ENCODE measurements at regions not wholly inside any gene's neighbourhood (a gene's known extent, or its start where the extent isn't known, plus 50 kb on each side); places are given as distances from the start of the nearest gene placed in this dataset.

DNA sequence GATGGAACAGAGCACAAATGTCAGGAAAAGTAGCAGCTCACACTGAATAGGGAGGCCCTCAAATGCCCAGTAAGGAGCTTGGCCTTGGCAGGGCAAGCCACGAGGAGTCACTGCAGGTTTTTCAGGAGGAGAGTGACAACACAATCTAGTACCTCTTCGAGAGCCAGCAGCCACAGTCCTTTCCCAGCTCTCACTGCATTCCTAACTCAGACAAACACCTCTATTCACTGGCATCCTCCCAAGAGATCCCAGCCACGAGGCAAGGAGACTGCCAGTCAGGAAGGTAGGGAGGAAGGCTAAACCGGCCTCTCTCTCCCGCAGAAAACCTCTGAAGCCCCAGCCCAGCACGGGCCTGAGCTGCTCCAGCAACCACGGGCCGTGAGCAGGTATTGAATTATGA is 146.0 kb upstream of the SMAD3 start:
- no peak for DNase-seq (ENCODE audit: extremely low read depth, insufficient read length)
- no peaks in the 10 kb centered on the region; the same call in 1 of the 2 replicates for H3K27me3 ChIP-seq (replicated peaks; ENCODE audit: control insufficient read depth, insufficient read depth, low read length)
- TF ChIP-seq, protein P1, sequence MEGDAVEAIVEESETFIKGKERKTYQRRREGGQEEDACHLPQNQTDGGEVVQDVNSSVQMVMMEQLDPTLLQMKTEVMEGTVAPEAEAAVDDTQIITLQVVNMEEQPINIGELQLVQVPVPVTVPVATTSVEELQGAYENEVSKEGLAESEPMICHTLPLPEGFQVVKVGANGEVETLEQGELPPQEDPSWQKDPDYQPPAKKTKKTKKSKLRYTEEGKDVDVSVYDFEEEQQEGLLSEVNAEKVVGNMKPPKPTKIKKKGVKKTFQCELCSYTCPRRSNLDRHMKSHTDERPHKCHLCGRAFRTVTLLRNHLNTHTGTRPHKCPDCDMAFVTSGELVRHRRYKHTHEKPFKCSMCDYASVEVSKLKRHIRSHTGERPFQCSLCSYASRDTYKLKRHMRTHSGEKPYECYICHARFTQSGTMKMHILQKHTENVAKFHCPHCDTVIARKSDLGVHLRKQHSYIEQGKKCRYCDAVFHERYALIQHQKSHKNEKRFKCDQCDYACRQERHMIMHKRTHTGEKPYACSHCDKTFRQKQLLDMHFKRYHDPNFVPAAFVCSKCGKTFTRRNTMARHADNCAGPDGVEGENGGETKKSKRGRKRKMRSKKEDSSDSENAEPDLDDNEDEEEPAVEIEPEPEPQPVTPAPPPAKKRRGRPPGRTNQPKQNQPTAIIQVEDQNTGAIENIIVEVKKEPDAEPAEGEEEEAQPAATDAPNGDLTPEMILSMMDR (IDR thresholded peaks at IDR 0.05; ENCODE audit: insufficient read depth, low read length, poor library complexity, severe bottlenecking) = no peak
- H3K36me3 ChIP-seq (ENCODE audit: control insufficient read depth, insufficient read depth, low read length) = no peaks in the 10 kb centered on the region
- H3K4me3 ChIP-seq (replicated peaks; ENCODE audit: low read depth, low read length) = no peak overlapping the region

DNA sequence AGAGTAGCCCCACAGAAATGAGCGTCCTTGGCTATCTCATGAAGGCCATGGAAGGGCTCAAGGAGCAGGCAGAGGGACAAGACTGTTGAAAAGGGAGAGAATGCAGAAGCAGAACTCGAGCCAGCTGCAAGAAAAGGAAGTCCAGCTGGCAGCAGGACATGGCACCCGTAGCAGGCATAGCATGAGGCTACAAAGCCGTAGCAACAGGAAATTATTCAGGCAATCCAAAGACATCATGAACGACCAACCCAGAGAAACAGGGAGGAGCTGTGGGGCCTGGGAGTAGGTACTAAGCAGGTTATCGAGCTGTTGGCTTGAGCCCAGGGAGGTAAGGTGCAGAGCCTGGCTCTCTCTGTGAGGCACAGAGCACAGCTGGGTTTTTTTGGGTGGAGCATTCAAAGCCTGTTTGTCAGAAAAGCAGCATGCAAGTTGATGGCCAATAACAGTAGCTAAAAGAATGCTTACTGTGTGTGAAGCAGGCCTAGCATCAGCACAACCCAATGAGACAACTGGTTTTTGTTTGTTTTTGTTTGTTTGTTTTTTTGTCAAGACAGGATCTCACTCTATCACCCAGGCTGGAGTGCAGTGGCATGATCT is 144.0 kb upstream of the SMAD3 start:
- TF ChIP-seq, protein P1 (IDR thresholded peaks at IDR 0.05; ENCODE audit: insufficient read depth, low read length, poor library complexity, severe bottlenecking) = no peak
- DNase-seq (ENCODE audit: extremely low read depth, insufficient read length) = no peak
- H3K27me3 ChIP-seq (replicated peaks; ENCODE audit: control insufficient read depth, insufficient read depth, low read length) = no peaks in the 10 kb centered on the region; the same call in 1 of the 2 replicates
- H3K36me3 ChIP-seq (ENCODE audit: control insufficient read depth, insufficient read depth, low read length) = no peaks in the 10 kb centered on the region
- no peak overlapping the region for H3K4me3 ChIP-seq (replicated peaks; ENCODE audit: low read depth, low read length)

DNA sequence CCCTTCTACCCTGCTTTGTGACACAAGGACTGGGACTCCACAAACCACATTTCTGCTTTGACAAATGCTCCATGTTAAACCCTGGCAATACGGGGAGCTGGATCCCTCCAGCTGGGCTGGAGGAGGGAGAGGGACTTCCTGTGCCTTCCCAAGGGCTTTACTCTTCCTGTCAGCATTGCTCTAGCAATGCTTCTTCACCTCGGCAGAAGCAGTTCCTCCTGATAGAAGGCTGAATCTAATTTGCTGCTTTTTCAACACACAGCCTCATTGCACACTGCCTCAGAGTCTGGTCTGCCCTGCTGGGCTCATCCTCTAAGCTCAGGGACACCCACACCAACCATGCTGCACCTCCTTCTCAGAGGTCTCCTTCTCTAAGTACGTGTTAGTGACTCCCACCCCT is 142.8 kb upstream of the SMAD3 start:
- H3K36me3 ChIP-seq (ENCODE audit: control insufficient read depth, insufficient read depth, low read length) = no peaks in the 10 kb centered on the region
- TF ChIP-seq, protein P1 (IDR thresholded peaks at IDR 0.05; ENCODE audit: insufficient read depth, low read length, poor library complexity, severe bottlenecking) = no peak
- DNase-seq (ENCODE audit: extremely low read depth, insufficient read length) = no peak
- H3K4me3 ChIP-seq (replicated peaks; ENCODE audit: low read depth, low read length) = no peak overlapping the region
- no peaks in the 10 kb centered on the region; the same call in 1 of the 2 replicates for H3K27me3 ChIP-seq (replicated peaks; ENCODE audit: control insufficient read depth, insufficient read depth, low read length)

DNA sequence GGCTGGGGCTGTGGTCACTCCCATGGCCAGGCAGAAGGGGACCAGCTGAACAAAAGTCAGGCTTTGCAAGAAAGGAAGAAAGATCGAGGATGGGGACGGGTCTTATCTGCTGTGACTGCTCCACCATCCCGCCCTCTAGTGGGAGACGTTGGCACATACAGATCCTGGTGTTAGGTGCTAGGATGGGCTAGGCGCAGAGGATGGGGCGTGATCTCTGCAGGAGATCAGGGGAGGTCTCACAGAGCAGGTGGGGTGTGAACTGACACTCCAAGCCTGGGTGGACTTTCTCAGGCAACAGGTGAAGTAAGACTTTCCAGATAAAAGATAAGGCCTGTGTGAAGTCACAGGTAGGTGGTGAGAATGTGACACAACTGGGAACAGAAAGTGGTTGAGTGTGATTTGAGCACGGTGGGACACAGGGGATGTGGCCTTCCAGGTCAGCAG is 141.9 kb upstream of the SMAD3 start:
- DNase-seq (ENCODE audit: extremely low read depth, insufficient read length) = no peak
- TF ChIP-seq, protein P1 (IDR thresholded peaks at IDR 0.05; ENCODE audit: insufficient read depth, low read length, poor library complexity, severe bottlenecking) = peak; percentile 34
- H3K4me3 ChIP-seq (replicated peaks; ENCODE audit: low read depth, low read length) = no peak overlapping the region
- no peaks in the 10 kb centered on the region for H3K36me3 ChIP-seq (ENCODE audit: control insufficient read depth, insufficient read depth, low read length)
- H3K27me3 ChIP-seq (replicated peaks; ENCODE audit: control insufficient read depth, insufficient read depth, low read length) = no peaks in the 10 kb centered on the region; the same call in 1 of the 2 replicates

DNA sequence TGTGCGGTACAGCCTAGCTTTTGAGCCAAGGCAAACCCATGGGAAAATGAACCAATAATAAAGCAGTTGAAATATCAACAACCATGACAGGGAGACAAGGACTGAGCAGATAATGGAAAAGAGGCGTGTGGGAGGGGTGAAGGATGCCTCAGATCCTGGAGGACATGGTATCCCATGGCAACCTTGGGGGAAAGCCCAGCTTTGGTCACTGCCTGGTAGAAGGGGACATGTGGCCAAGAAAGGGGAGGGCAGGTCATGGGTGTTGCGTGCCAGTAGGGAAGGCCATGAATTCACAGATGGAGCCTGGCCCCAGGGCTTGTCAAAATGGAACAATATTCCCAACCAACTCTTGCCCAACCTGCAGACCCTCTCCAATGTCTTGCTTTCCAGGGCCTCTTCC is 140.5 kb upstream of the SMAD3 start:
- DNase-seq (ENCODE audit: extremely low read depth, insufficient read length) = no peak
- Histone ChIP-seq H3K4me3 (replicated peaks; ENCODE audit: low read depth, low read length) (no peak overlapping the region), H3K27me3 (replicated peaks; ENCODE audit: control insufficient read depth, insufficient read depth, low read length) (no peaks in the 10 kb centered on the region; the same call in 1 of the 2 replicates), H3K36me3 (ENCODE audit: control insufficient read depth, insufficient read depth, low read length) (no peaks in the 10 kb centered on the region)
- TF ChIP-seq, protein P1 (IDR thresholded peaks at IDR 0.05; ENCODE audit: insufficient read depth, low read length, poor library complexity, severe bottlenecking) = no peak

DNA sequence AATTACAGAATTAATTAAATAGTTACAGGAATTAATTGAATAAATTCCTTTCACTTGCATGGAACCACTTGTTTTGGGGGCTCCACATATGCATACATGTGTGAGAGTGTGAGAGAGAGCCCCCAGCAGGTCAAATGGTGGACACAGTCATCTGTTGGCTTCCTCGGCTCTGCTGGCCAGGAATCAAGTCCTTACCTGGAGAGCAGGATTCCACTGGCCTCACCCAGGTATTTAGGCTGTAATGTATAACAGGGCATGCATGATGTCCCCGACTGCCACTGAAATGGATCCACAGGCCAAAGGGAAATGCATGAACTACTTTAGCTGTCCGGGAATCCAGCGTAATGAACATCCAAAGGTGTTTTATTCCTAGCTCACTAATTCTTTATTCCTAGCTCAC is 139.7 kb upstream of the SMAD3 start:
- Histone ChIP-seq H3K27me3 (replicated peaks; ENCODE audit: control insufficient read depth, insufficient read depth, low read length) (no peaks in the 10 kb centered on the region; the same call in 1 of the 2 replicates), H3K36me3 (ENCODE audit: control insufficient read depth, insufficient read depth, low read length) (no peaks in the 10 kb centered on the region), H3K4me3 (replicated peaks; ENCODE audit: low read depth, low read length) (no peak overlapping the region)
- TF ChIP-seq, protein P1 (IDR thresholded peaks at IDR 0.05; ENCODE audit: insufficient read depth, low read length, poor library complexity, severe bottlenecking) = no peak
- DNase-seq (ENCODE audit: extremely low read depth, insufficient read length) = no peak
